ENCODE measurements at regions not wholly inside any gene's neighbourhood (a gene's known extent, or its start where the extent isn't known, plus 50 kb on each side); places are given as distances from the start of the nearest gene placed in this dataset.
A peak's percentile ranks its signal among the peaks of the same experiment; 100 is the strongest.

DNA sequence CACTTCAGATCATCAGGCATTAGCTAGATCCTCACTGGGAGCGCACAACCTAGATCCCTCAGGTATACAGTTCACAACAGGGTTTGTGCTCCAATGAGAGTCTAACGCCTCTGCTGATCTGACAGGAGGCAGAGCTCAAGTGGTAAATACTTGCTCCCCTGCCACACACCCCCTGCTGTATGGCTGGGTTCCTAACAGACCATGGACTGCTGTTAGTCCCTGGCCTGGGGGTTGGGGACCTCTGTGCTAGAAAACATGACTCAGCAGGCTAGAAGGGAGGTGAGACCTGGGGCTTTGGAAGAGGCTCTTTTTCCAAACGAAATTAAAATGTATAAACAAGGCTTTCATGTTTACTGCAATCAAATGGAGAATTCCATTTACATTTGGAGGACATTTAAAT is 691.1 kb downstream of the FLRT2 start:
- no peak overlapping the region for H2AFZ ChIP-seq (replicated peaks)
- H3K27ac ChIP-seq = no peak overlapping the region
- H3F3A ChIP-seq (ENCODE audit: low read depth) = no peaks in the 10 kb centered on the region
- H4K20me1 ChIP-seq (ENCODE audit: low read depth) = no peaks in the 10 kb centered on the region
- no peaks in the 10 kb centered on the region for H3K9me3 ChIP-seq (ENCODE audit: low read depth)
- no peak overlapping the region for H3K4me2 ChIP-seq
- TF ChIP-seq CTCF (IDR thresholded peaks at IDR 0.05) (no peak), EZH2 (IDR thresholded peaks at IDR 0.05) (no peak), EZH2phosphoT487 (IDR thresholded peaks at IDR 0.05) (no peak)
- no peaks in the 10 kb centered on the region for H3K27me3 ChIP-seq
- no peaks in the 10 kb centered on the region for H3K27me3 Mint-ChIP-seq (ENCODE audit: insufficient read depth, low read depth)
- H3K9me3 Mint-ChIP-seq = no peaks in the 10 kb centered on the region
- H3K9ac ChIP-seq = no peak overlapping the region
- H3K27ac Mint-ChIP-seq = no peak overlapping the region
- peak; percentile 45 for DNase-seq (ENCODE audit: low spot score)
- H3K4me1 ChIP-seq = peaks cover 4% of the 10 kb centered on the region
- no peaks in the 10 kb centered on the region for H3K36me3 Mint-ChIP-seq
- H3K4me3 Mint-ChIP-seq = no peak overlapping the region
- no peaks in the 10 kb centered on the region for H3K79me2 ChIP-seq (ENCODE audit: low read depth)
- no peaks in the 10 kb centered on the region for H3K36me3 ChIP-seq
- H3K4me3 ChIP-seq = no peak overlapping the region
- H3K4me1 Mint-ChIP-seq = peaks cover 9% of the 10 kb centered on the region

GRCh38 chr14:86217523-86217922 is 687.6 kb downstream of the FLRT2 start:
- Mint-ChIP-seq H3K4me3 (no peak overlapping the region), H3K4me1 (peaks cover 9% of the 10 kb centered on the region), H3K27ac (no peak overlapping the region), H3K36me3 (no peaks in the 10 kb centered on the region), H3K27me3 (ENCODE audit: insufficient read depth, low read depth) (no peaks in the 10 kb centered on the region), H3K9me3 (no peaks in the 10 kb centered on the region)
- no peaks in the 10 kb centered on the region for H3F3A ChIP-seq (ENCODE audit: low read depth)
- peak; percentile 9 for DNase-seq (ENCODE audit: low spot score)
- no peaks in the 10 kb centered on the region for H3K36me3 ChIP-seq
- H3K4me1 ChIP-seq = peaks cover 4% of the 10 kb centered on the region
- no peaks in the 10 kb centered on the region for H3K27me3 ChIP-seq
- no peak overlapping the region for H3K4me2 ChIP-seq
- no peak overlapping the region for H3K27ac ChIP-seq
- H3K9ac ChIP-seq = no peak overlapping the region
- TF ChIP-seq EZH2 (IDR thresholded peaks at IDR 0.05) (no peak), CTCF (IDR thresholded peaks at IDR 0.05) (peak; percentile 26)
- no peaks in the 10 kb centered on the region for H4K20me1 ChIP-seq (ENCODE audit: low read depth)
- H3K4me3 ChIP-seq = no peak overlapping the region
- no peaks in the 10 kb centered on the region for H3K79me2 ChIP-seq (ENCODE audit: low read depth)
- H3K9me3 ChIP-seq (ENCODE audit: low read depth) = no peaks in the 10 kb centered on the region
- H2AFZ ChIP-seq (replicated peaks) = peak overlapping the region; percentile 81

DNA sequence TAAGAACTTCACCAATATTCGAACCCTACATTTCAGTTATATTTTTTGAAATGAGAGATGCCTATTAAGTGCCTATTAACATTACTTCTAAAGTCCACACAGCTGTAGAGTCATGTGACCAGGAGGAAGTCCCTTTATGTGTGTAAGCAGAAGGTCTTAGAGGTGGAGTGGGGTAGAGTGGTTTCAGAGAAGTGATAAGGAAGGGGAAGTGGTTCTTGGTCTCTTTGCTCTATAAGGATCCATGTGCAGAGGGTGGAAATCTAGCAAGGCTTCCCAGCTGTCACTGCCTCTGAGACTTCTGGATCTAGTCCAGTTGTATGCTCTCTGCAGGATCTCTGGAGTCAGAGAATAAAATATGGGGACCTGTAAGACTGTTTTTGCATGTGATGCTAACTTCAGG is 673.9 kb downstream of the FLRT2 start:
- H3F3A ChIP-seq (ENCODE audit: low read depth) = no peaks in the 10 kb centered on the region
- no peak overlapping the region for H3K9ac ChIP-seq
- H3K27ac ChIP-seq = no peak overlapping the region
- no peak overlapping the region for H3K4me2 ChIP-seq
- no peak overlapping the region for H2AFZ ChIP-seq (replicated peaks)
- H3K27me3 ChIP-seq = no peaks in the 10 kb centered on the region
- no peaks in the 10 kb centered on the region for H3K4me1 Mint-ChIP-seq
- no peak overlapping the region for H3K4me3 ChIP-seq
- no peaks in the 10 kb centered on the region for H4K20me1 ChIP-seq (ENCODE audit: low read depth)
- peaks cover 4% of the 10 kb centered on the region for H3K27me3 Mint-ChIP-seq (ENCODE audit: insufficient read depth, low read depth)
- H3K79me2 ChIP-seq (ENCODE audit: low read depth) = no peaks in the 10 kb centered on the region
- no peak overlapping the region for H3K27ac Mint-ChIP-seq
- H3K36me3 ChIP-seq = no peaks in the 10 kb centered on the region
- no peaks in the 10 kb centered on the region for H3K4me1 ChIP-seq
- DNase-seq (ENCODE audit: low spot score) = no peak
- no peaks in the 10 kb centered on the region for H3K36me3 Mint-ChIP-seq
- no peaks in the 10 kb centered on the region for H3K9me3 ChIP-seq (ENCODE audit: low read depth)
- H3K9me3 Mint-ChIP-seq = peaks cover 9% of the 10 kb centered on the region
- no peak overlapping the region for H3K4me3 Mint-ChIP-seq
- TF ChIP-seq CTCF (IDR thresholded peaks at IDR 0.05) = no peak
- no peak for TF ChIP-seq EZH2phosphoT487 (IDR thresholded peaks at IDR 0.05)
- TF ChIP-seq EZH2 (IDR thresholded peaks at IDR 0.05) = no peak

- Mint-ChIP-seq H3K27ac (no peak overlapping the region), H3K36me3 (no peaks in the 10 kb centered on the region), H3K4me3 (no peak overlapping the region), H3K9me3 (peaks cover 12% of the 10 kb centered on the region), H3K4me1 (no peaks in the 10 kb centered on the region), H3K27me3 (ENCODE audit: insufficient read depth, low read depth) (peaks cover 2% of the 10 kb centered on the region)
- DNase-seq (ENCODE audit: low spot score) = no peak
- no peak overlapping the region for H3K9ac ChIP-seq
- no peaks in the 10 kb centered on the region for H3K79me2 ChIP-seq (ENCODE audit: low read depth)
- no peak overlapping the region for H2AFZ ChIP-seq (replicated peaks)
- H4K20me1 ChIP-seq (ENCODE audit: low read depth) = no peaks in the 10 kb centered on the region
- H3K27me3 ChIP-seq = no peaks in the 10 kb centered on the region
- no peaks in the 10 kb centered on the region for H3K36me3 ChIP-seq
- no peak overlapping the region for H3K4me2 ChIP-seq
- TF ChIP-seq CTCF (IDR thresholded peaks at IDR 0.05) (no peak), EZH2 (IDR thresholded peaks at IDR 0.05) (no peak), EZH2phosphoT487 (IDR thresholded peaks at IDR 0.05) (no peak)
- H3F3A ChIP-seq (ENCODE audit: low read depth) = no peaks in the 10 kb centered on the region
- H3K9me3 ChIP-seq (ENCODE audit: low read depth) = no peaks in the 10 kb centered on the region
- H3K4me1 ChIP-seq = no peaks in the 10 kb centered on the region
- H3K27ac ChIP-seq = no peak overlapping the region
- H3K4me3 ChIP-seq = no peak overlapping the region
Measured at GRCh38 chr14:86196471-86196870, 666.5 kb downstream of the FLRT2 start.

All from neural progenitor cell (in vitro differentiated cells).